Activated CD8-positive, alpha-beta T cell treated with anti-CD3 and anti-CD28 coated beads for 36 hours (primary cell): ENCODE measurements at regions not wholly inside any gene's neighbourhood (a gene's known extent, or its start where the extent isn't known, plus 50 kb on each side); places are given as distances from the start of the nearest gene placed in this dataset.
"Not testable (repeated sequence)": the region's sequence is repeated elsewhere in the genome, so short reads cannot be mapped to it uniquely, and the experiment has no call there.

Source experiments
- ATAC-seq: fragments of 200-7000 bp; cut with Tn5 transposase; one replicate; pipeline ENCODE4 v1.10.0; 2021; ENCODE audit warnings: mild to moderate bottlenecking, moderate library complexity
- CTCF ChIA-PET: fragments of 350-600 bp; sonication (Branson Sonifier 250); formaldehyde crosslinking; loops from one replicate; lab custom pipeline; 2021; ENCODE audit warnings: antibody characterized with exemption; lab: Charles Lee
- POLR2A ChIA-PET: fragments of 350-600 bp; sonication (Branson Sonifier 250); formaldehyde crosslinking; loops from one replicate; lab custom pipeline; 2021; ENCODE audit warnings: antibody characterized with exemption; lab: Charles Lee
- DNase-seq: peaks from one replicate; pipeline ENCODE4 v3.0.0-alpha.2; 2020
- H3K27ac Mint-ChIP-seq: one replicate; pipeline ENCODE4 v1.8.0; 2021; ENCODE audit warnings: mild to moderate bottlenecking, mixed read lengths
- H3K27me3 Mint-ChIP-seq: one replicate; pipeline ENCODE4 v1.8.0; 2021; ENCODE audit warnings: mixed read lengths
- H3K36me3 Mint-ChIP-seq: one replicate; pipeline ENCODE4 v1.8.0; 2021; ENCODE audit warnings: low read depth, mixed read lengths
- H3K4me1 Mint-ChIP-seq: one replicate; pipeline ENCODE4 v1.8.0; 2021; ENCODE audit warnings: low read depth, mixed read lengths
- H3K4me3 Mint-ChIP-seq: one replicate; pipeline ENCODE4 v1.8.0; 2021; ENCODE audit warnings: mild to moderate bottlenecking, moderate library complexity, mixed read lengths
- H3K9me3 Mint-ChIP-seq: one replicate; pipeline ENCODE4 v1.8.0; 2021; ENCODE audit warnings: mixed read lengths
- CTCF ChIP-seq: fragments of 200-600 bp; IDR thresholded peaks from one replicate; pipeline ENCODE4 v1.8.0; 2022; ENCODE audit warnings: antibody characterized with exemption, mild to moderate bottlenecking
- intact Hi-C: fragments of 100-400 bp; cut with micrococcal nuclease; formaldehyde crosslinking; loops from one replicate; pipeline ENCODE4 v1.10.0; 2022

GRCh38 chr17:20783091-20783490 lies 203.6 kb downstream of the CDRT15L2 start:
- TF ChIP-seq CTCF = no peak
- no peak for ATAC-seq
- Mint-ChIP-seq H3K27me3 (peaks cover 14% of the 10 kb centered on the region), H3K36me3 (no peaks in the 10 kb centered on the region), H3K4me1 (no peaks in the 10 kb centered on the region), H3K4me3 (no peak overlapping the region), H3K27ac (no peak overlapping the region), H3K9me3 (no peaks in the 10 kb centered on the region)
- ChIA-PET POLR2A (no interaction called here), CTCF (no interaction called here)
- no peak for DNase-seq
- intact Hi-C loops = no loop called here

- no peak for TF ChIP-seq CTCF
- Mint-ChIP-seq H3K27ac (no peak overlapping the region), H3K9me3 (no peaks in the 10 kb centered on the region), H3K36me3 (no peaks in the 10 kb centered on the region), H3K4me1 (no peaks in the 10 kb centered on the region), H3K4me3 (no peak overlapping the region), H3K27me3 (peaks cover 14% of the 10 kb centered on the region)
- intact Hi-C loops = no loop called here
- DNase-seq (no peak), ATAC-seq (no peak)
- ChIA-PET POLR2A (no interaction called here), CTCF (no interaction called here)
Measured at GRCh38 chr17:20784100-20784665, 204.7 kb downstream of the CDRT15L2 start.

- H3K4me3 Mint-ChIP-seq = no peak overlapping the region
- H3K9me3 Mint-ChIP-seq = no peaks in the 10 kb centered on the region
- no peak for ATAC-seq
- no peaks in the 10 kb centered on the region for H3K4me1 Mint-ChIP-seq
- ChIA-PET CTCF (no interaction called here), POLR2A (no interaction called here)
- no peak overlapping the region for H3K27ac Mint-ChIP-seq
- no peak for DNase-seq
- intact Hi-C loops = no loop called here
- TF ChIP-seq CTCF = no peak
- H3K27me3 Mint-ChIP-seq = peaks cover 14% of the 10 kb centered on the region
- H3K36me3 Mint-ChIP-seq = no peaks in the 10 kb centered on the region
Measured at GRCh38 chr17:20787281-20787680, 207.8 kb downstream of the CDRT15L2 start.

DNA sequence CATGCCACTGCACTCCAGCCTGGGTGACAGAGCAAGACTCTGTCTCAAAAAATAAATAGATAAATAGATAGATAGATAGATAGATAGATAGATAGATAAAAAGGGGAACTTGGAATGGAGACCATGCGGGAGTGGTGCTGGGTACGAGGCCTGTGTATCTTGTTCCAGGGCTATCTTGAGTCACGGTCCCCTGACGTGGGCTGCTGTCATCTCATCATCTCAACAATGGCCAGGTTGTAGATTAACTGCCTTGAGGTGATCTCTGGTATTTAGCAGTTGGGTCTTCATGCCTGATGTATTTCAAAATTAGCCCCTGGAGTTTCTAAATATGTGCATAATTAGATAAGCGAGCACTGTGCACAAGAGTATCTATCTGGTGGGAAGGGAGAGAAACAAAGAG lies 212.1 kb downstream of the CDRT15L2 start:
- intact Hi-C loops = no loop called here
- Mint-ChIP-seq H3K27ac (no peak overlapping the region), H3K9me3 (no peaks in the 10 kb centered on the region), H3K4me1 (no peaks in the 10 kb centered on the region), H3K36me3 (no peaks in the 10 kb centered on the region), H3K4me3 (no peak overlapping the region), H3K27me3 (no peaks in the 10 kb centered on the region)
- ATAC-seq = no peak
- no peak for TF ChIP-seq CTCF
- CTCF ChIA-PET = interaction anchor here (1.2 kb wide), 1 partner anchor 10 kb away, joined by 7 read pairs; no protein-coding TSS in a partner anchor
- POLR2A ChIA-PET = no interaction called here
- no peak for DNase-seq

DNA sequence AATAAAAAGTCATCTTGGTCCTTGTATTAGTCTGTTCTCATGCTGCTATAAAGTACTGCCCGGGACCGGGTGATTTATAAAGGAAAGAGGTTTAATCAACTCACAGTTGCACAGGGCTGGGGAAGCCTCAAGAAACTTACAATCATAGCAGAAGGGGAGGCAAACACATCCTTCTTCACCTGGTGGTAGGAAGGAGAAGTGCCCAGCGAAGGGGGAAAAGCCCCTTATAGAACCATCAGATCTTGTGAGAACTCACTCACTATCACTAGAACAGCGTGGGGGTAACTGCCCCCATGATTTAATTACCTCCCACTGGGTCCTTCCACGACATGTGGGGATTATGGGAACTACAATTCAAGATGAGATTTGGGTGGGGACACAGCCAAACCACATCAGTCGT lies 215.0 kb downstream of the CDRT15L2 start:
- H3K27ac Mint-ChIP-seq, intact Hi-C loops, H3K27me3 Mint-ChIP-seq, H3K4me3 Mint-ChIP-seq, CTCF ChIA-PET, H3K9me3 Mint-ChIP-seq, ATAC-seq, H3K36me3 Mint-ChIP-seq, H3K4me1 Mint-ChIP-seq, POLR2A ChIA-PET: not testable (repeated sequence)
- peak; percentile 4 for DNase-seq

- intact Hi-C loops = no loop called here
- peaks cover 10% of the 10 kb centered on the region for H3K4me1 Mint-ChIP-seq
- DNase-seq (no peak), ATAC-seq (peak; percentile 70)
- ChIA-PET POLR2A (no interaction called here), CTCF (no interaction called here)
- no peaks in the 10 kb centered on the region for H3K27me3 Mint-ChIP-seq
- TF ChIP-seq CTCF = no peak
- no peak overlapping the region for H3K4me3 Mint-ChIP-seq
- H3K27ac Mint-ChIP-seq = peak overlapping the region; percentile 56
- H3K9me3 Mint-ChIP-seq = no peaks in the 10 kb centered on the region
- no peaks in the 10 kb centered on the region for H3K36me3 Mint-ChIP-seq
Measured at GRCh38 chr17:20797292-20797691, 217.8 kb downstream of the CDRT15L2 start.
